Neural cell (in vitro differentiated cells): ENCODE measurements at regions not wholly inside any gene's neighbourhood (a gene's known extent, or its start where the extent isn't known, plus 50 kb on each side); places are given as distances from the start of the nearest gene placed in this dataset.

Experiments
- H2AFZ ChIP-seq: fragments of 200-600, 300-800 bp; sonication (generic), shearing (Covaris generic); 2 replicates; pipeline ENCODE4 v1.6.0; 2014; ENCODE audit warnings: low read depth, mild to moderate bottlenecking, antibody characterized with exemption, low read length, moderate library complexity
- H3F3A ChIP-seq: fragments of 200-600 bp; shearing (Covaris generic); 2 replicates; pipeline ENCODE4 v1.6.1; 2016; ENCODE audit warnings: mild to moderate bottlenecking, moderate library complexity, mixed read lengths, antibody characterized with exemption, low read length; ENCODE audit not compliant: insufficient read depth, poor library complexity, severe bottlenecking
- H3K27ac ChIP-seq: fragments of 200-600, 300-800 bp; sonication (generic), shearing (Covaris generic); 2 replicates; pipeline ENCODE4 v1.5.1; 2014; ENCODE audit warnings: mild to moderate bottlenecking, low read length, moderate library complexity
- H3K27me3 ChIP-seq: fragments of 300-800, 200-600 bp; sonication (generic), shearing (Covaris generic); 2 replicates; pipeline ENCODE4 v1.6.0; 2014; ENCODE audit warnings: mild to moderate bottlenecking, low read depth, low read length, moderate library complexity; ENCODE audit not compliant: insufficient read depth
- H3K36me3 ChIP-seq: fragments of 300-800, 200-600 bp; sonication (generic), shearing (Covaris generic); 2 replicates; pipeline ENCODE4 v1.5.1; 2014; ENCODE audit warnings: mild to moderate bottlenecking, antibody characterized with exemption, low read length, moderate library complexity; ENCODE audit not compliant: insufficient read depth
- H3K4me2 ChIP-seq: fragments of 300-800, 200-600 bp; sonication (generic), shearing (Covaris generic); 2 replicates; pipeline ENCODE4 v1.6.0; 2014; ENCODE audit warnings: mild to moderate bottlenecking, low read length
- H3K4me3 ChIP-seq: fragments of 300-800, 200-600 bp; sonication (generic), shearing (Covaris generic); 2 replicates; pipeline ENCODE4 v1.5.1; 2014; ENCODE audit warnings: mild to moderate bottlenecking, low read length, moderate library complexity
- H3K79me2 ChIP-seq: fragments of 200-600 bp; shearing (Covaris generic); replicated peaks from 2 replicates; pipeline ENCODE4 v1.6.0; 2014; ENCODE audit warnings: mild to moderate bottlenecking, low read length, moderate library complexity; ENCODE audit not compliant: insufficient read depth
- H3K9ac ChIP-seq: fragments of 300-800, 200-600 bp; sonication (generic), shearing (Covaris generic); 2 replicates; pipeline ENCODE4 v1.6.1; 2016; ENCODE audit warnings: mild to moderate bottlenecking, low read length, mixed read lengths
- H3K9me2 ChIP-seq: fragments of 200-600 bp; shearing (Covaris generic); 2 replicates; pipeline ENCODE4 v1.6.1; 2016; ENCODE audit warnings: mild to moderate bottlenecking, low read length, mixed read lengths; ENCODE audit not compliant: insufficient read depth
- H3K9me3 ChIP-seq: fragments of 200-600, 300-800 bp; sonication (generic), shearing (Covaris generic); 2 replicates; pipeline ENCODE4 v1.6.1; 2016; ENCODE audit warnings: mild to moderate bottlenecking, mixed run types, low read length, moderate library complexity, mixed read lengths
- H4K20me1 ChIP-seq: fragments of 200-600 bp; shearing (Covaris generic); 2 replicates; pipeline ENCODE4 v1.6.1; 2016; ENCODE audit warnings: mild to moderate bottlenecking, mixed run types; ENCODE audit not compliant: insufficient read depth
- CTCF ChIP-seq: fragments of 450-650 bp; IDR thresholded peaks from 2 replicates; pipeline ENCODE4 v1.5.1; 2014; ENCODE audit warnings: antibody characterized with exemption, mild to moderate bottlenecking, moderate library complexity; ENCODE audit not compliant: poor library complexity, severe bottlenecking
- EP300 ChIP-seq: fragments of 450-650 bp; conservative IDR thresholded peaks from 2 replicates; pipeline ENCODE4 v1.6.1; 2014; ENCODE audit warnings: antibody characterized with exemption, mild to moderate bottlenecking, moderate library complexity; ENCODE audit not compliant: poor library complexity, severe bottlenecking
- EZH2 ChIP-seq: fragments of 200-600, 300-800 bp; shearing (Covaris generic), sonication (generic); IDR thresholded peaks from 2 replicates; pipeline ENCODE4 v1.6.1; 2014; ENCODE audit warnings: antibody characterized with exemption, low read length, borderline replicate concordance, mild to moderate bottlenecking; ENCODE audit not compliant: insufficient read depth, poor library complexity, severe bottlenecking
- MXI1 ChIP-seq: fragments of 450-650 bp; conservative IDR thresholded peaks from 2 replicates; pipeline ENCODE4 v1.6.1; 2014; ENCODE audit warnings: antibody characterized with exemption, mild to moderate bottlenecking; ENCODE audit not compliant: poor library complexity, severe bottlenecking
- POLR2AphosphoS5 ChIP-seq: IDR thresholded peaks from 2 replicates; pipeline ENCODE4 v1.6.1; 2012
- RAD21 ChIP-seq: fragments of 450-650 bp; conservative IDR thresholded peaks from 2 replicates; pipeline ENCODE4 v1.6.1; 2014; ENCODE audit warnings: antibody characterized with exemption, mild to moderate bottlenecking, moderate library complexity
- REST ChIP-seq: IDR thresholded peaks from 2 replicates; pipeline ENCODE4 v1.6.1; 2012; ENCODE audit warnings: borderline replicate concordance
- SMC3 ChIP-seq: fragments of 450-650 bp; conservative IDR thresholded peaks from 2 replicates; pipeline ENCODE4 v1.6.1; 2014; ENCODE audit warnings: antibody characterized with exemption, mild to moderate bottlenecking, moderate library complexity; ENCODE audit not compliant: poor library complexity
- TAF1 ChIP-seq: IDR thresholded peaks from 2 replicates; pipeline ENCODE4 v1.6.1; 2012; ENCODE audit warnings: low read depth

GRCh38 chr21:27023186-27023585, 56.3 kb upstream of the ADAMTS5 start:
- H3K4me2 ChIP-seq: no peak overlapping the region
- H3K9ac ChIP-seq: no peak overlapping the region
- H3K27ac ChIP-seq: no peak overlapping the region
- TF ChIP-seq MXI1 (no peak), TAF1 (no peak), POLR2AphosphoS5 (no peak)
- H3K36me3 ChIP-seq: no peaks in the 10 kb centered on the region
- H4K20me1 ChIP-seq: no peaks in the 10 kb centered on the region
- no peak overlapping the region for H2AFZ ChIP-seq
- H3K27me3 ChIP-seq: no peaks in the 10 kb centered on the region
- no peak overlapping the region for H3K4me3 ChIP-seq
- H3K9me3 ChIP-seq: no peaks in the 10 kb centered on the region
- no peaks in the 10 kb centered on the region for H3F3A ChIP-seq
- H3K79me2 ChIP-seq: no peaks in the 10 kb centered on the region
- H3K9me2 ChIP-seq: no peaks in the 10 kb centered on the region

- H3K4me3 ChIP-seq: no peak overlapping the region
- no peak overlapping the region for H2AFZ ChIP-seq
- H3K9ac ChIP-seq: no peak overlapping the region
- H3K9me2 ChIP-seq: no peaks in the 10 kb centered on the region
- no peaks in the 10 kb centered on the region for H3K79me2 ChIP-seq
- H3K9me3 ChIP-seq: no peaks in the 10 kb centered on the region
- TF ChIP-seq SMC3: no peak
- TF ChIP-seq TAF1: no peak
- no peak for TF ChIP-seq EP300
- no peak for TF ChIP-seq REST
- TF ChIP-seq POLR2AphosphoS5: no peak
- TF ChIP-seq MXI1: no peak
- H3K36me3 ChIP-seq: no peaks in the 10 kb centered on the region
- H3K27me3 ChIP-seq: no peaks in the 10 kb centered on the region
- H3K27ac ChIP-seq: no peak overlapping the region
- H3F3A ChIP-seq: no peaks in the 10 kb centered on the region
- H3K4me2 ChIP-seq: no peak overlapping the region
- no peaks in the 10 kb centered on the region for H4K20me1 ChIP-seq
Measured at GRCh38 chr21:27021801-27022200, 54.9 kb upstream of the ADAMTS5 start.

- H4K20me1 ChIP-seq: no peaks in the 10 kb centered on the region
- no peak overlapping the region for H2AFZ ChIP-seq
- no peaks in the 10 kb centered on the region for H3K9me2 ChIP-seq
- no peaks in the 10 kb centered on the region for H3K27me3 ChIP-seq
- no peak overlapping the region for H3K4me3 ChIP-seq
- H3K27ac ChIP-seq: no peak overlapping the region
- H3K9ac ChIP-seq: no peak overlapping the region
- no peaks in the 10 kb centered on the region for H3K9me3 ChIP-seq
- H3K79me2 ChIP-seq: no peaks in the 10 kb centered on the region
- no peak overlapping the region for H3K4me2 ChIP-seq
- TF ChIP-seq TAF1 (no peak), CTCF (no peak), RAD21 (no peak), MXI1 (no peak), POLR2AphosphoS5 (no peak), EZH2 (no peak), SMC3 (no peak), REST (no peak), EP300 (no peak)
- no peaks in the 10 kb centered on the region for H3F3A ChIP-seq
- H3K36me3 ChIP-seq: no peaks in the 10 kb centered on the region
Measured at GRCh38 chr21:27021046-27021445, 54.2 kb upstream of the ADAMTS5 start.
